CD4-positive, alpha-beta T cell (primary cell): ENCODE measurements at regions not wholly inside any gene's neighbourhood (a gene's known extent, or its start where the extent isn't known, plus 50 kb on each side); places are given as distances from the start of the nearest gene placed in this dataset.

Source experiments
- ATAC-seq: fragments of 200-7000 bp; cut with Tn5 transposase; one replicate; pipeline ENCODE4 v1.10.0; 2022; ENCODE audit warnings: mild to moderate bottlenecking; ENCODE audit not compliant: poor library complexity
- CTCF ChIA-PET: fragments of 350-600 bp; sonication (Branson Sonifier 250); formaldehyde crosslinking; loops from one replicate; lab custom pipeline; 2021; ENCODE audit warnings: antibody characterized with exemption, inconsistent platforms; lab: Charles Lee
- POLR2A ChIA-PET: fragments of 350-600 bp; sonication (Branson Sonifier 250); formaldehyde crosslinking; loops from one replicate; lab custom pipeline; 2021; ENCODE audit warnings: antibody characterized with exemption, inconsistent platforms; lab: Charles Lee
- DNase-seq, 14 experiments: peaks; one replicate each; pipeline ENCODE4 v3.0.0-alpha.2; 2013 to 2020; ENCODE audit warnings: mixed read lengths in 2 of 14
- H3K27ac ChIP-seq, 2 donors: one replicate each; pipeline versions ENCODE4 v1.5.1 to v1.7.0; 2013; ENCODE audit warnings: low read length in 2 of 2, low read depth in 1 of 2, mild to moderate bottlenecking in 1 of 2
- H3K27me3 ChIP-seq, 2 experiments: 1 replicate in 1 of 2; 2 replicates in 1 of 2; pipeline versions ENCODE4 v1.6.1 to v1.7.0; 2013; ENCODE audit warnings: low read length in 2 of 2, control low read depth in 1 of 2, mild to moderate bottlenecking in 1 of 2, moderate library complexity in 1 of 2; ENCODE audit not compliant: insufficient read depth in 2 of 2, control insufficient read depth in 1 of 2
- H3K36me3 ChIP-seq: one replicate; pipeline ENCODE4 v1.6.1; 2013; ENCODE audit warnings: low read length, control low read depth; ENCODE audit not compliant: insufficient read depth
- H3K4me1 ChIP-seq: one replicate; pipeline ENCODE4 v1.6.1; 2013; ENCODE audit warnings: low read length, control low read depth; ENCODE audit not compliant: insufficient read depth
- H3K4me3 ChIP-seq: one replicate; pipeline ENCODE4 v1.5.1; 2013; ENCODE audit warnings: mild to moderate bottlenecking, low read length, moderate library complexity
- H3K9me3 ChIP-seq, 2 experiments: 1 replicate in 1 of 2; 2 replicates in 1 of 2; pipeline versions ENCODE4 v1.6.1 to v1.7.0; 2013; ENCODE audit warnings: low read length in 2 of 2, mild to moderate bottlenecking in 2 of 2, control low read depth in 1 of 2, moderate library complexity in 1 of 2; ENCODE audit not compliant: control insufficient read depth in 1 of 2, insufficient read depth in 1 of 2
- H3K27ac Mint-ChIP-seq: one replicate; pipeline ENCODE4 v1.8.0; 2020; ENCODE audit warnings: mixed read lengths
- H3K27me3 Mint-ChIP-seq: one replicate; pipeline ENCODE4 v1.8.0; 2021; ENCODE audit warnings: mixed read lengths
- H3K36me3 Mint-ChIP-seq: one replicate; pipeline ENCODE4 v1.8.0; 2021; ENCODE audit warnings: low read depth, mixed read lengths
- H3K4me1 Mint-ChIP-seq: one replicate; pipeline ENCODE4 v1.8.0; 2021; ENCODE audit warnings: low read depth, mixed read lengths
- H3K4me3 Mint-ChIP-seq: one replicate; pipeline ENCODE4 v1.8.0; 2020; ENCODE audit warnings: mild to moderate bottlenecking, mixed read lengths
- H3K9me3 Mint-ChIP-seq: one replicate; pipeline ENCODE4 v1.8.0; 2020; ENCODE audit warnings: mixed read lengths
- CTCF ChIP-seq: fragments of 200-600 bp; IDR thresholded peaks from one replicate; pipeline ENCODE4 v1.8.0; 2022; ENCODE audit warnings: antibody characterized with exemption, mild to moderate bottlenecking
- intact Hi-C, 2 experiments: fragments of 100-400 bp; cut with DNase I in 1 of 2; cut with micrococcal nuclease in 1 of 2; formaldehyde crosslinking; loops; one replicate each; pipeline versions ENCODE4 v1.15.1 to v1.9.0; 2023 to 2025; cut with DNase I, micrococcal nuclease

GRCh38 chr12:25308756-25309155 is 58.0 kb upstream of the KRAS start:
- CTCF ChIA-PET: no interaction called here
- Mint-ChIP-seq H3K36me3 (no peaks in the 10 kb centered on the region), H3K9me3 (no peaks in the 10 kb centered on the region), H3K4me1 (no peaks in the 10 kb centered on the region), H3K27me3 (no peaks in the 10 kb centered on the region), H3K27ac (no peak overlapping the region), H3K4me3 (no peak overlapping the region)
- DNase-seq: no peak
- H3K27ac ChIP-seq: no peak overlapping the region
- no peak for ATAC-seq
- H3K4me3 ChIP-seq: no peak overlapping the region
- H3K27me3 ChIP-seq: no peaks in the 10 kb centered on the region
- no peaks in the 10 kb centered on the region for H3K9me3 ChIP-seq
- TF ChIP-seq CTCF: no peak
- intact Hi-C loops: no loop called here
- POLR2A ChIA-PET: no interaction called here
- no peaks in the 10 kb centered on the region for H3K4me1 ChIP-seq
- H3K36me3 ChIP-seq: no peaks in the 10 kb centered on the region

- no peak overlapping the region for H3K4me3 Mint-ChIP-seq
- H3K27ac ChIP-seq: no peak overlapping the region
- H3K9me3 ChIP-seq: no peaks in the 10 kb centered on the region
- TF ChIP-seq CTCF: no peak
- H3K4me1 Mint-ChIP-seq: no peaks in the 10 kb centered on the region
- H3K4me3 ChIP-seq: no peak overlapping the region
- ChIA-PET CTCF (interaction anchor here (0.5 kb wide), 1 partner anchor 48 kb away, joined by 4 read pairs; no protein-coding TSS in a partner anchor), POLR2A (no interaction called here)
- H3K4me1 ChIP-seq: no peaks in the 10 kb centered on the region
- H3K27me3 Mint-ChIP-seq: no peaks in the 10 kb centered on the region
- no peak overlapping the region for H3K27ac Mint-ChIP-seq
- H3K27me3 ChIP-seq: no peaks in the 10 kb centered on the region
- ATAC-seq (no peak), DNase-seq (no peak)
- H3K36me3 ChIP-seq: no peaks in the 10 kb centered on the region
- no peaks in the 10 kb centered on the region for H3K9me3 Mint-ChIP-seq
- H3K36me3 Mint-ChIP-seq: no peaks in the 10 kb centered on the region
- intact Hi-C loops: no loop called here
These were observed 57.1 kb upstream of the KRAS start for GRCh38 chr12:25307818-25308217.

- Histone ChIP-seq H3K4me3 (no peak overlapping the region), H3K27me3 (no peaks in the 10 kb centered on the region), H3K9me3 (no peaks in the 10 kb centered on the region), H3K4me1 (no peaks in the 10 kb centered on the region), H3K36me3 (no peaks in the 10 kb centered on the region), H3K27ac (no peak overlapping the region)
- Mint-ChIP-seq H3K9me3 (no peaks in the 10 kb centered on the region), H3K27ac (no peak overlapping the region), H3K4me3 (no peak overlapping the region), H3K27me3 (no peaks in the 10 kb centered on the region), H3K36me3 (no peaks in the 10 kb centered on the region), H3K4me1 (no peaks in the 10 kb centered on the region)
- CTCF ChIA-PET: no interaction called here
- TF ChIP-seq CTCF: no peak
- DNase-seq (no peak), ATAC-seq (no peak)
- intact Hi-C loops: no loop called here
- POLR2A ChIA-PET: interaction anchor here (1.5 kb wide), 1 partner anchor 67 kb away, joined by 3 read pairs; no protein-coding TSS in a partner anchor
These were observed 51.1 kb upstream of the KRAS start for GRCh38 chr12:25301798-25302197.
